ENCODE measurements at regions not wholly inside any gene's neighbourhood (a gene's known extent, or its start where the extent isn't known, plus 50 kb on each side); places are given as distances from the start of the nearest gene placed in this dataset.

DNA sequence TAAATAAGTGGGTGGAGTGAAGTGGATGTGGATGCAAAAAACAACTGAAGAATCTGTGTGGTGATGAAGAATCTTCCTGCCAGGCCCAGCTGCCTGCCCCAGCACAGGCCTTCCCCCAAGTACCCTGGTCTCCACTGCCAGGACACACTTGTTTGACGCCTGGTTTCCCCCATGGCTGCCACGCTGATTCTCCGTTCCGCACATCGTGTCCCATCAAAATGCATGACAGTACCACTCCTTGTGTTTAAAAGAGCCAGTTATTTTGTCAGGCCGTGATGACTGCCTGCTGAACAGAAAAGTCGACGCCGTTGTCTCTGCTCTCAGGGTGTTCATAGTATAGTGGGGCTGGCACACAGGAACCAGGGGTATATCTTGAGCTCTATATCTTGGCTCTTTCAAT, 50.3 kb upstream of the KYNU start:
- TF ChIP-seq, protein P1, sequence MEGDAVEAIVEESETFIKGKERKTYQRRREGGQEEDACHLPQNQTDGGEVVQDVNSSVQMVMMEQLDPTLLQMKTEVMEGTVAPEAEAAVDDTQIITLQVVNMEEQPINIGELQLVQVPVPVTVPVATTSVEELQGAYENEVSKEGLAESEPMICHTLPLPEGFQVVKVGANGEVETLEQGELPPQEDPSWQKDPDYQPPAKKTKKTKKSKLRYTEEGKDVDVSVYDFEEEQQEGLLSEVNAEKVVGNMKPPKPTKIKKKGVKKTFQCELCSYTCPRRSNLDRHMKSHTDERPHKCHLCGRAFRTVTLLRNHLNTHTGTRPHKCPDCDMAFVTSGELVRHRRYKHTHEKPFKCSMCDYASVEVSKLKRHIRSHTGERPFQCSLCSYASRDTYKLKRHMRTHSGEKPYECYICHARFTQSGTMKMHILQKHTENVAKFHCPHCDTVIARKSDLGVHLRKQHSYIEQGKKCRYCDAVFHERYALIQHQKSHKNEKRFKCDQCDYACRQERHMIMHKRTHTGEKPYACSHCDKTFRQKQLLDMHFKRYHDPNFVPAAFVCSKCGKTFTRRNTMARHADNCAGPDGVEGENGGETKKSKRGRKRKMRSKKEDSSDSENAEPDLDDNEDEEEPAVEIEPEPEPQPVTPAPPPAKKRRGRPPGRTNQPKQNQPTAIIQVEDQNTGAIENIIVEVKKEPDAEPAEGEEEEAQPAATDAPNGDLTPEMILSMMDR (conservative IDR thresholded peaks at IDR 0.05; ENCODE audit: control insufficient read depth, insufficient read depth, low read depth, low read length): no peak
- DNase-seq (ENCODE audit: low read depth): no peak
- no peak overlapping the region for H3K4me3 ChIP-seq (ENCODE audit: control insufficient read depth, low read depth, low read length)

GRCh38 chr2:142825861-142826260, 51.6 kb upstream of the KYNU start:
- no peak for DNase-seq (ENCODE audit: low read depth)

DNA sequence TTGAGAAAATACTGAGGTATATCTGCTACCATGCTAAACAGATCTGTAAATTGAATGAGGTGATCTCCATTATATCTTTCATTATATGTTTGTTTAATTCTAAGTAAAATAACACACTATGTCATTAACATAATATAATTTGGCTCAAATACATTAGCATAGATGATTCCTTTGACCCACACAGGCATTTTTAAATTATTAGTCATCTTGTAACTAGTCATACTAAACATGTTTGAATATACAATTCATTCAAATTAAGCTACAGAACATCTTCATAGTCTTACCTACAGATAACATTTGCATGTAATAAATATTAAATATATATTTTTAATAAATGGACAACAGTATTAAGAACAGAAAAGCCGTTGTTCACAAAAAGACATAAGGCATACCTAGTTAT, 52.7 kb upstream of the KYNU start:
- DNase-seq (ENCODE audit: low read depth): peak; percentile 34
- TF ChIP-seq, protein P1 (conservative IDR thresholded peaks at IDR 0.05; ENCODE audit: control insufficient read depth, insufficient read depth, low read depth, low read length): no peak
- no peak overlapping the region for H3K4me3 ChIP-seq (ENCODE audit: control insufficient read depth, low read depth, low read length)

More at GRCh38 chr2:142825861-142826260, 51.6 kb upstream of the KYNU start:
- TF ChIP-seq, protein P1 (conservative IDR thresholded peaks at IDR 0.05; ENCODE audit: control insufficient read depth, insufficient read depth, low read depth, low read length): no peak
- no peak overlapping the region for H3K4me3 ChIP-seq (ENCODE audit: control insufficient read depth, low read depth, low read length)

GRCh38 chr2:142822190-142822589, 55.3 kb upstream of the KYNU start:
- DNase-seq (ENCODE audit: low read depth): no peak
- TF ChIP-seq, protein P1 (conservative IDR thresholded peaks at IDR 0.05; ENCODE audit: control insufficient read depth, insufficient read depth, low read depth, low read length): no peak
- H3K4me3 ChIP-seq (ENCODE audit: control insufficient read depth, low read depth, low read length): no peak overlapping the region

DNA sequence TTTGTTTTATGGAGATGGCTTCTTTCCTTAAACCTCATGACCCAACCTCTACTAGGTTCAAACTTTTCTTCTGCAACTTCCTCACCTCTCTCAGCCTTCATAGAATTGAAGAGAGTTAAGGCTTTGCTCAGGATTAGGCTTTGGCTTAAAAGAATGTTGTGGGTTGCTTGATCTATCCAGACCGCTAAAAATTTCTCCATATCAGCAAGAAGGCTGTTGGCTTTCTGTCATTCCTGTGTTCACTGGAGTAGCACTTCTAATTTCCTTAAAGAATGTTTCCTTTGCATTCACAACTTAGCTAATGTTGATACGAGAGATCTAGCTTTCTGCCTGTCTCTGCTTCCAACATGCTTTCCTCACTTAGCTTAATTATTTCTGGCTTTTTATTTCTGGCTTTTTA, 58.1 kb upstream of the KYNU start:
- TF ChIP-seq, protein P1 (conservative IDR thresholded peaks at IDR 0.05; ENCODE audit: control insufficient read depth, insufficient read depth, low read depth, low read length): no peak
- no peak for DNase-seq (ENCODE audit: low read depth)
- no peak overlapping the region for H3K4me3 ChIP-seq (ENCODE audit: control insufficient read depth, low read depth, low read length)

GRCh38 chr2:142815375-142815774, 62.1 kb upstream of the KYNU start:
- no peak for DNase-seq (ENCODE audit: low read depth)
- TF ChIP-seq, protein P1 (conservative IDR thresholded peaks at IDR 0.05; ENCODE audit: control insufficient read depth, insufficient read depth, low read depth, low read length): no peak
- H3K4me3 ChIP-seq (ENCODE audit: control insufficient read depth, low read depth, low read length): no peak overlapping the region
